Endodermal cell (in vitro differentiated cells): ENCODE measurements at regions not wholly inside any gene's neighbourhood (a gene's known extent, or its start where the extent isn't known, plus 50 kb on each side); places are given as distances from the start of the nearest gene placed in this dataset.

Experiments
- DNase-seq: peaks from one replicate; pipeline ENCODE4 v3.0.0-alpha.2; 2017
- H3K27ac ChIP-seq: 2 replicates; pipeline ENCODE4 v1.5.1; 2013; ENCODE audit warnings: mild to moderate bottlenecking, low read depth, low read length, moderate library complexity
- H3K27me3 ChIP-seq: 2 replicates; pipeline ENCODE4 v1.6.1; 2013; ENCODE audit warnings: mild to moderate bottlenecking, low read length, moderate library complexity; ENCODE audit not compliant: insufficient read depth, control insufficient read depth, poor library complexity, severe bottlenecking
- H3K36me3 ChIP-seq: 2 replicates; pipeline ENCODE4 v1.7.0; 2013; ENCODE audit warnings: mild to moderate bottlenecking, low read length, moderate library complexity; ENCODE audit not compliant: control insufficient read depth, insufficient read depth
- H3K4me1 ChIP-seq: one replicate; pipeline ENCODE4 v1.7.0; 2013; ENCODE audit warnings: low read length; ENCODE audit not compliant: control insufficient read depth, insufficient read depth
- H3K4me3 ChIP-seq: 2 replicates; pipeline ENCODE4 v1.5.1; 2013; ENCODE audit warnings: mild to moderate bottlenecking, low read length, moderate library complexity
- H3K9ac ChIP-seq: 2 replicates; pipeline ENCODE4 v1.6.1; 2013; ENCODE audit warnings: mild to moderate bottlenecking, low read length, moderate library complexity; ENCODE audit not compliant: poor library complexity, severe bottlenecking; ENCODE audit errors: extremely low read depth
- H3K9me3 ChIP-seq: 2 replicates; pipeline ENCODE4 v1.6.1; 2013; ENCODE audit warnings: mild to moderate bottlenecking, low read length, moderate library complexity; ENCODE audit not compliant: control insufficient read depth
- H3K27ac Mint-ChIP-seq: 2 replicates; pipeline ENCODE4 v1.8.0; 2020; ENCODE audit warnings: mixed read lengths
- H3K27me3 Mint-ChIP-seq: 2 replicates; pipeline ENCODE4 v1.8.0; 2021; ENCODE audit warnings: mild to moderate bottlenecking, mixed read lengths; ENCODE audit not compliant: insufficient read depth
- H3K36me3 Mint-ChIP-seq: 2 replicates; pipeline ENCODE4 v1.8.0; 2020; ENCODE audit warnings: low read depth, mixed read lengths
- H3K4me1 Mint-ChIP-seq: 2 replicates; pipeline ENCODE4 v1.8.0; 2020; ENCODE audit warnings: mixed read lengths
- H3K4me3 Mint-ChIP-seq: 2 replicates; pipeline ENCODE4 v1.8.0; 2020; ENCODE audit warnings: mild to moderate bottlenecking, moderate library complexity, mixed read lengths
- H3K9me3 Mint-ChIP-seq: 2 replicates; pipeline ENCODE4 v1.8.0; 2020; ENCODE audit warnings: mild to moderate bottlenecking, mixed read lengths
- WGBS, 2 experiments: methylation state at CpG; one replicate each; pipeline versions ENCODE4 v1.1.5 to v1.1.7; 2013; ENCODE audit warnings: missing lambda C conversion rate in 2 of 2, mixed read lengths in 1 of 2; ENCODE audit not compliant: insufficient coverage in 1 of 2, insufficient read length in 1 of 2; 5-methylcytosine and 5-hydroxymethylcytosine counted together
- TF ChIP-seq, protein P1 (sequence below): fragments of 200-600 bp; sonication (generic); conservative IDR thresholded peaks from 2 replicates; pipeline ENCODE4 v1.5.0; 2021; ENCODE audit warnings: antibody characterized with exemption, mild to moderate bottlenecking

DNA sequence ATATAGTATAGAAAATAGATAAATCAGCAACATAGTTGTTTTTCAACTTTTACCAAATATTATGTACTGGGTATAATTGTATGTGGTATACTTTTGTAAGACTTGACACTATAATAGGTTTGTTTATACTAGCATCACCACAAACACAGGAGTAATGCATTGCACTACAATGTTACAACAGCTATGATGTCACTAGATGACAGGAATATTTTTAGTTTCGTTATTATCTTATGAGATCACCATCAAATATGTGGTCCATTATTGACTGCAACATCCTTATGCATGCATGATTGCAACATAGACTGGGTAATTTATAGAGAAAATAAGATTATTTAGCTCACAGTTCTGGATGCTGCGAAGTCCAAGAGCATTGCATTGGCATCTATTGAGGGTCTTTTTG is 678.4 kb upstream of the ZNF804A start:
- Histone ChIP-seq H3K27me3 (no peaks in the 10 kb centered on the region), H3K36me3 (no peaks in the 10 kb centered on the region), H3K27ac (no peak overlapping the region), H3K4me1 (no peaks in the 10 kb centered on the region), H3K9ac (no peak overlapping the region), H3K9me3 (peaks cover 43% of the 10 kb centered on the region), H3K4me3 (peak overlapping the region; percentile 67)
- peaks cover 3% of the 10 kb centered on the region for H3K36me3 Mint-ChIP-seq
- TF ChIP-seq, protein P1, sequence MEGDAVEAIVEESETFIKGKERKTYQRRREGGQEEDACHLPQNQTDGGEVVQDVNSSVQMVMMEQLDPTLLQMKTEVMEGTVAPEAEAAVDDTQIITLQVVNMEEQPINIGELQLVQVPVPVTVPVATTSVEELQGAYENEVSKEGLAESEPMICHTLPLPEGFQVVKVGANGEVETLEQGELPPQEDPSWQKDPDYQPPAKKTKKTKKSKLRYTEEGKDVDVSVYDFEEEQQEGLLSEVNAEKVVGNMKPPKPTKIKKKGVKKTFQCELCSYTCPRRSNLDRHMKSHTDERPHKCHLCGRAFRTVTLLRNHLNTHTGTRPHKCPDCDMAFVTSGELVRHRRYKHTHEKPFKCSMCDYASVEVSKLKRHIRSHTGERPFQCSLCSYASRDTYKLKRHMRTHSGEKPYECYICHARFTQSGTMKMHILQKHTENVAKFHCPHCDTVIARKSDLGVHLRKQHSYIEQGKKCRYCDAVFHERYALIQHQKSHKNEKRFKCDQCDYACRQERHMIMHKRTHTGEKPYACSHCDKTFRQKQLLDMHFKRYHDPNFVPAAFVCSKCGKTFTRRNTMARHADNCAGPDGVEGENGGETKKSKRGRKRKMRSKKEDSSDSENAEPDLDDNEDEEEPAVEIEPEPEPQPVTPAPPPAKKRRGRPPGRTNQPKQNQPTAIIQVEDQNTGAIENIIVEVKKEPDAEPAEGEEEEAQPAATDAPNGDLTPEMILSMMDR: no peak
- peaks cover 48% of the 10 kb centered on the region for H3K9me3 Mint-ChIP-seq
- no peak for DNase-seq
- no peak overlapping the region for H3K4me3 Mint-ChIP-seq
- 93 to 98% methylated on average over 1 to 2 of the region's 2 CpGs for WGBS, 2 experiments
- no peaks in the 10 kb centered on the region for H3K4me1 Mint-ChIP-seq
- H3K27me3 Mint-ChIP-seq: no peaks in the 10 kb centered on the region
- H3K27ac Mint-ChIP-seq: no peak overlapping the region

DNA sequence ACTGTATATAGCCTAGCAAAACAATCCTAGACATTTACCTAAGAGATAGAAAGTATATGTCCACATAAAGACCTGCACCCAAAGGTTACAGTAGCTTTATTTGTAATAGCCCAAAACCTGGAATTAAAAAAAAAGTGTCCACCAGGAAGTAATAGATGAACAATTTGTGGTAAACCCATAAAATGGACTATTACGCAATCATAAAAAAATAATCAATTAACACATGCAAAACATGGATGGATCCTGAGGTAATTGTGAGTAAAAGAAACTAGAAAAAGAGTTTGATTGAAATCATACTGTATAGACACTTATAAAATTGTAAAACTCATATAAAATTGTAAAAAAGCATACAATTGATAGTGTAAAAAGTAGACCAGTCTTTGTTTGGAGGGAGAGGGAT is 673.0 kb upstream of the ZNF804A start:
- Mint-ChIP-seq H3K9me3 (peaks cover 47% of the 10 kb centered on the region), H3K4me3 (no peak overlapping the region), H3K27me3 (no peaks in the 10 kb centered on the region), H3K27ac (no peak overlapping the region), H3K4me1 (peaks cover 5% of the 10 kb centered on the region), H3K36me3 (peaks cover 3% of the 10 kb centered on the region)
- Histone ChIP-seq H3K4me3 (no peak overlapping the region), H3K27me3 (no peaks in the 10 kb centered on the region), H3K27ac (no peak overlapping the region), H3K9ac (no peak overlapping the region), H3K36me3 (no peaks in the 10 kb centered on the region), H3K4me1 (no peaks in the 10 kb centered on the region), H3K9me3 (peaks cover 61% of the 10 kb centered on the region)
- no peak for DNase-seq
- 100% methylated on average over 1 of the region's 1 CpG; no CpG with 5 or more reads in 1 of the 2 experiments for WGBS, 2 experiments
- TF ChIP-seq, protein P1: no peak

DNA sequence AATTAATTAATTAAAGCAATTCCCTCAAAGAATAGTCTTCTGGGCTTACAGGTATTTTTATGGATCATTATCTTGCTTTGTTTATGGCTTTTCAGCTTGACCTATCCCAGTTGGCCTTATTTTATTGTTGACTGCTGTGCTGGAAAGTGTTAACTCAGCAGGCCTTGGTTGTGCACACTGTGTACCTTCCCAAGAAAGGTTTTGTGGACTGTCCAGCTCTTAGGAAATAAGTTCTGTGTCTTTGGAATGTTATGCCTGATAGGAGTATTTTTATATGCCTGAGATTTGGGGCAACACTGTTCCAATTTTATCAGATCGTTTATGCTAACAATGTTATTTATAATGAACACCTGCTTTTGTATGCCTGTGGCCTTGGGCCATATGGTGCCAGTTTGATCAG is 671.9 kb upstream of the ZNF804A start:
- no peak overlapping the region for H3K27ac Mint-ChIP-seq
- 87% methylated on average over 1 of the region's 1 CpG; no CpG with 5 or more reads in 1 of the 2 experiments for WGBS, 2 experiments
- H3K4me3 Mint-ChIP-seq: no peak overlapping the region
- no peak overlapping the region for H3K4me3 ChIP-seq
- H3K4me1 ChIP-seq: no peaks in the 10 kb centered on the region
- peaks cover 36% of the 10 kb centered on the region for H3K9me3 Mint-ChIP-seq
- no peak for DNase-seq
- no peak overlapping the region for H3K27ac ChIP-seq
- no peaks in the 10 kb centered on the region for H3K27me3 ChIP-seq
- no peak overlapping the region for H3K9ac ChIP-seq
- H3K36me3 ChIP-seq: no peaks in the 10 kb centered on the region
- no peaks in the 10 kb centered on the region for H3K36me3 Mint-ChIP-seq
- H3K27me3 Mint-ChIP-seq: no peaks in the 10 kb centered on the region
- H3K9me3 ChIP-seq: peaks cover 52% of the 10 kb centered on the region
- TF ChIP-seq, protein P1: no peak
- peaks cover 5% of the 10 kb centered on the region for H3K4me1 Mint-ChIP-seq
